ENCODE measurements at regions not wholly inside any gene's neighbourhood (a gene's known extent, or its start where the extent isn't known, plus 50 kb on each side); places are given as distances from the start of the nearest gene placed in this dataset.
"Not testable (repeated sequence)": the region's sequence is repeated elsewhere in the genome, so short reads cannot be mapped to it uniquely, and the experiment has no call there.

- no peak for DNase-seq
These were observed 159.2 kb upstream of the PITRM1 start for GRCh38 chr10:3331690-3332230.

GRCh38 chr10:3331187-3331586 lies 158.6 kb upstream of the PITRM1 start:
- no peak for DNase-seq

DNA sequence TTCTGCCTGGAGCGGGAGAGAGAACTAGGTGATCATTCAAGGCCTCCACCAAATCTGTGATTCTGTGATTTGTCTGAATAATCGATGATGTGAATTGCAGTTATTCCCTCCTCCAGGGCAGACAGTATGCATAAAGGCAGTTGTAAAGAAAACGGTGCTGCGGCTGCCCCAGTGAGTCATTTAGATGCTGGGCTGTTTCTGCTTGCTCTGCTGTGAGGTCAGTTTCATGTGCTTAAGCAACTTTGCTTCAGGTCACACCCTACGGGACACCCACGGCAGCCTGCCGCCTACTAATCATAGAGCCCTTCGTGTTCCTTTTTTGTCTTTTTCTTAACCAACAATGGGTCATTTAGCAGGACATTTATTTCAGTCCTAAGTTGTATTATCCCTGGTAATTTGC lies 158.1 kb upstream of the PITRM1 start:
- no peak for DNase-seq

DNA sequence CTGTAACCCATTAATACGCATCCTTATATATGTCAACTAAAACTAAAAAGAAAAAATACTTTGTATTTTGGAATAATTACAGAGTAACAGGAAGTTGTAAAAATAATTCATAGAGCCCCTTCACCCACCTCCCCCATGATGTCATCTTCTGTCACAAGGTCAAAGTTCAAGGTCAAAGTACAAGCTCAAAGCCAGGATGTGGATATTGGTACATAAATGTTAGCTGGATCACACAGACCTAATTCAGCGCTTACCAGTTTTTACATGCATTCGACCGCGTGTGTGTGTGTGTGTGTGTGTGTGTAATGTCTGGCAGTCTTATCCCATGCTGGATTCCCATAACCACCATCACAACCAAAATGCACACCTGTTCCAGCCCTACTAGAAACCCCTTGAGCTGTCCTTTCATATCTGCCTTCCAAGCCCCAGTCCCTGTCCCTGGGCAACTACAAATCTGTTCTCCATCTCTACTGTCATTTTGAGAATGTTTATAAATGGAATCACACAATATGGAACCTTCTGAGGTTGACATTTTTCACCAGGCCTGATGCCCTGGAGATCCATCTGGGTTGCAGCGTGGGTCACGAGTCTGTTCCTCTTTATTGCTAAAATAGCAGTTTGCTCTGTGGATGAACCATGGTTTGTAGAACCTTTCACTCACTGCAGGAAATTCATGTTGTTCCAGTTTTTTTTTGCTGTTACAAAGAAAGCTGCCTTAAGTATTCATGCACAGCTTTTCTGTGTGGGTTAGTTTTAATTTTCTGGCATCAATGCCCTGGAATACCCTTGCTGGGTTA lies 153.6 kb upstream of the PITRM1 start:
- DNase-seq = no peak

DNA sequence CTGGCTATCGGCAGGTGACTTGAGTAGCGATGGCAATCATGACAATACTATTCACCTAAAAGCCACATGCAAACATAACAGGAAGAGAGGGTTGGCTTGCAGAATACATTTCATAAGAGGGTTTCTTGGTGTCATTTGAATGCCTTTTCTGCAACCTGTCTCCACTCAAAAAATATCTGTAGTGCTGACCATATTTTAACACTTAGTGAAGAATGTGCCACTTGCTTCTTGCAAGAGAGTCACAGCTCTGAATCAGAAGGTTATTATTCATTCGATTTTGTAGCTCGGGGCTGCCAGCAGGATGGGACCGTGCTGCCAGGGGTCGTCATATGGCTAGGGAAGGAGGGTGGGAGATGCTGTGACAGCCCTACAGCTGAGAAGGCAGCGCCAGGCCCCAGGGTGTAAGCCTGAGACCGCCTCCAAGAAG lies 152.0 kb upstream of the PITRM1 start:
- DNase-seq = no peak

DNA sequence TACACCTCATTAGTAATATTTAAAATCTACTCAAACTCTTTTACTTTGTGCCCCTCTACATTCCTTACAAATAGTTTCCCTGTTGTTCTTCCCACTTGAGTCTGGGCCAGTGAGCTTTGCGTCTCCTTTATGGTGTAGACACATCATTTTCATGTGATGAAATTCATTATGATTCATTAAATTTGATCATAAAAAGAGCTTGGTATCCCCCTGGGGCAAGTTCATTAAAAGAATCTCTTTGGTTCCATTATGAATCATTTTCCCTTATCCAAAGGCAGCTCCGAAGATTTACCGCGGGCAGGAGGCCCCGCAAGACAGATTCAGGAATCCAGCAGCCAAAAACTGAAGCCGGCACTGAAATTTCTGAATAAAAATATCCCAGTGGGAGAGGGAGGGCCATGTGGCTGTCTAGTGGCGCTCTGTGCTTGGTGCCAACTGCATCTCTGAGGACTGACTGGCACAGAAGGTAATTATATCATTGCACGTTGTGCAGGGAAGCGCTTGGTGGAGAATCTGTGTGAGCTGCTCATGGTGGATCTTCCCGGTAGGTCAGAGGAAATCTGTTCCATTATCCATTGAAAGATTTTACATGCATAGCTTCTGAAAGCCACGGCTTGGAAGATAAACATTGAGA lies 151.4 kb upstream of the PITRM1 start:
- no peak for DNase-seq

- no peak for DNase-seq
These were observed 148.5 kb upstream of the PITRM1 start for GRCh38 chr10:3321123-3321522.

DNA sequence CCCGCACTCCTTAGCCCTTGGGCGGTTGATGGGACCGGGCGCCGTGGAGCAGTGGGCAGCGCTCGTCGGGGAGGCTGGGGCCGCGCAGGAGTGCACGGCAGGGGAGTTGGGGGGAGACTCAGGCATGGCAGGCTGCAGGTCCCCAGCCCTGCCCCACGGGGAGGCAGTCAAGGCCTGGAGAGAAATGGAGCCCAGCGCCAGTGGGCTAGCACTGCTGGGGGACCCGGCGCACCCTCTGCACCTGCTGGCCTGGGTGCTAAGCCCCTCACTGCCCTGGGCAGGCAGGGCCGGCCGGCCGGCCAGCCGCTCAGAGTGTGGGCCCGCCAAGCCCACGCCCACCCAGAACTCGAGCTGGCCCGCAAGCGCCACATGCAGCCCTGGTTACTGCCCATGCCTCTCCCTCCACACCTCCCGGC lies 147.2 kb upstream of the PITRM1 start:
- DNase-seq = no peak

GRCh38 chr10:3318480-3318807 lies 145.9 kb upstream of the PITRM1 start:
- DNase-seq = not testable (repeated sequence)

DNA sequence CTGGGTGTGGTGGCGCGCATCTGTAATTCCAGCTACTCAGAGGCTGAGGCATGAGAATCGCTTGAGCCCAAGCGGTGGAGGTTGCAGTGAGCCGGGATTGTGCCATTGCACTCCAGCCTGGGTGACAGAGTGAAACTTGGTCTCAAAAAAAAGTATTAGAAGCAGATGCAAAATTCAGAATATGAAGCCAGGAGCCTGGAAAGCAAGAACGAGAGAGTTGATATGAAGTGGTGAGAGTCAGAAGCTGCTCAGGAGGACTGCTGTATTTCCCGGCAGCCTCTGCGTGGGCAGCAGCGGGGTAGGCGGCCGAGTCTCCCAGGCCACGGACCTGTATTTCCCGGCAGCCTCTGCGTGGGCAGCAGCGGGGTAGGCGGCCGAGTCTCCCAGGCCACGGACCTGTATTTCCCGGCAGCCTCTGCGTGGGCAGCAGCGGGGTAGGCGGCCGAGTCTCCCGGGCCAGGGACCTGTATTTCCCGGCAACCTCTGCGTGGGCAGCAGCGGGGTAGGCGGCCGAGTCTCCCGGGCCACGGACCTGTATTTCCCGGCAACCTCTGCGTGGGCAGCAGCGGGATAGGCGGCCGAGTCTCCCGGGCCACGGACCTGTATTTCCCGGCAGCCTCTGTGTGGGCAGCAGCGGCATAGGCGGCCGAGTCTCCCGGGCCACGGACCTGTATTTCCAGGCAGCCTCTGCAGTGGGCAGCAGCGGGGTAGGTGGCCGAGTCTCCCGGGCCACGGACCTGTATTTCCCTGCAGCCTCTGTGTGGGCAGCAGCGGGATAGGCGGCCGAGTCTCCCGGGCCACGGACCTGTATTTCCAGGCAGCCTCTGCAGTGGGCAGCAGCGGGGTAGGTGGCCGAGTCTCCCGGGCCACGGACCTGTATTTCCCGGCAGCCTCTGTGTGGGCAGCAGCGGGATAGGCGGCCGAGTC lies 145.2 kb upstream of the PITRM1 start:
- DNase-seq = not testable (repeated sequence)

- not testable (repeated sequence) for DNase-seq
These were observed 142.0 kb upstream of the PITRM1 start for GRCh38 chr10:3314445-3315085.

GRCh38 chr10:3313784-3314444 lies 141.3 kb upstream of the PITRM1 start:
- not testable (repeated sequence) for DNase-seq

GRCh38 chr10:3312403-3312940 lies 139.9 kb upstream of the PITRM1 start:
- no peak for DNase-seq

GRCh38 chr10:3310016-3310784 lies 137.6 kb upstream of the PITRM1 start:
- no peak for DNase-seq

GRCh38 chr10:3306050-3306449 lies 133.5 kb upstream of the PITRM1 start:
- DNase-seq = no peak

DNA sequence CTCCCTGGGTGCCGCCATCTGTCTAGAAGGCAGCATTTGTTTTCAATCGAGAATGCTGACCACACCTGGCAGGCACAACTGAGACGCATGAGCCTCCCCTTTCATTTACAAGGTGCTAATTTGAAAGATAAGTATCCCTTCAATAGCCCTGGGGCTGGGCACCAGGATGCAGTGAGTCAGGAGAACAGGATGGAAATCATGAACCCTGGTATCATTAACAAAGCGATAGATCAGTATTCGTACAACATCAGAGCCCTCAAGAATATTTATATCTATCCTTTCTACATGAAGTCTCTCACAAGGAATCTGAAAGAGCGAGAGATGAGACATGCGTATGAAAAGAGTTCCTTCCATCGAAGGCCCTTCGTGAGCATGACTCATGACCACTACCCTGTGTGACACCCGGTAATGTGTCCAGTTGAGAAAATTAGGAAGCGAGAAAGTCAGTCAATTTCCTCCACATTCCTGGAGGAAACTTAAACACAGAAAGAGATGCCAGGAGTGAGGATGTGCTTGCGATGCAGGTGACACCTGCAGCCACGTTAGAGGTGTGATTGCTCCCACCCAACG lies 123.1 kb upstream of the PITRM1 start:
- DNase-seq = no peak

DNA sequence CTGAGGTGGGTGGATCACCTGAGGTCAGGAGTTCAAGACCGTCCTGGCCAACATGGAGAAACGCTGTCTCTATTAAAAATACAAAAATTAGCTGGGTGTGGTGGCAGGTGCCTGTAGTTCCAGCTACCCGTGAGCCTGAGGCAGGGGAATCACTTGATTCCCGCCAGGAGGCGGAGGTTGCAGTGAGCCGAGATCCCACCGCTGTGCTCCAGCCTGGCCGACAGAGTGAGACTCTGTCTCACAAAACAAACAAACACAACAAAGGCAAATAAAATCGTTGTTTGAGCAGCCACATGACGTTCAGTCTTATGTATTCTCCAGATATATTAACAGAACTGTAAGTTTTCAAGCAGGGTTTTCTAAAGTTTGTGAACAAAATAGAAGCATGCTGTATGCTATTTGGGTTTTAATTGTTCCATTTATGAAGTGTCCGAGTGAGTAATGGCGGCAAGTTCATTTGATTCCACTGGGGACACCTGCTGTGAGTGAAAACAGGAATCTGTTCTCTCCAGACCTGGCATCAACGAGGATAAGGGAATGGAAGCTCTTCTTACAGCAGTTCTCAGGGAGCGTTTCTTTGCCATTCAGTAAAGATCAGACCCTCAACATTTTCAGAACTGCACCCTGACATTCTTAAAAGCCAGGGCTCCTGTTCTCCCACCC lies 122.5 kb upstream of the PITRM1 start:
- peak; percentile 63 for DNase-seq

- no peak for DNase-seq
These were observed 121.2 kb upstream of the PITRM1 start for GRCh38 chr10:3293581-3294431.

- no peak for DNase-seq
These were observed 120.1 kb upstream of the PITRM1 start for GRCh38 chr10:3292636-3293035.

Data from NCI-H1092 (cell line).